ACC112 (cell line): ENCODE measurements at regions not wholly inside any gene's neighbourhood (a gene's known extent, or its start where the extent isn't known, plus 50 kb on each side); places are given as distances from the start of the nearest gene placed in this dataset.

Source experiments
- H2AFZ ChIP-seq: fragments of 200-600 bp; sonication (generic); one replicate; pipeline ENCODE4 v1.6.0; 2017; ENCODE audit warnings: antibody characterized with exemption, low read length; ENCODE audit not compliant: unreplicated experiment
- H3K27ac ChIP-seq: fragments of 200-600 bp; sonication (generic); 2 replicates; pipeline ENCODE4 v1.5.1; 2014; ENCODE audit warnings: low read depth, mild to moderate bottlenecking, antibody characterized with exemption, low read length, moderate library complexity
- H3K27me3 ChIP-seq: fragments of 200-600 bp; sonication (generic); 2 replicates; pipeline ENCODE4 v1.6.1; 2014; ENCODE audit warnings: mild to moderate bottlenecking, antibody characterized with exemption, low read length, moderate library complexity, mixed read lengths; ENCODE audit not compliant: insufficient read depth
- H3K36me3 ChIP-seq: fragments of 200-600 bp; sonication (generic); 2 replicates; pipeline ENCODE4 v1.6.1; 2016; ENCODE audit warnings: mild to moderate bottlenecking, antibody characterized with exemption, low read length, moderate library complexity, mixed read lengths; ENCODE audit not compliant: insufficient read depth
- H3K4me1 ChIP-seq: fragments of 200-600 bp; sonication (generic); one replicate; pipeline ENCODE4 v1.6.1; 2016; ENCODE audit warnings: low read length, mixed read lengths; ENCODE audit not compliant: insufficient read depth, unreplicated experiment, control insufficient read depth
- H3K4me3 ChIP-seq: fragments of 200-600 bp; sonication (generic); 2 replicates; pipeline ENCODE4 v1.5.1; 2014; ENCODE audit warnings: mild to moderate bottlenecking, low read depth, low read length
- H3K79me2 ChIP-seq: fragments of 200-600 bp; sonication (generic); one replicate; pipeline ENCODE4 v1.6.0; 2016; ENCODE audit warnings: low read length; ENCODE audit not compliant: control insufficient read depth, unreplicated experiment, insufficient read depth

DNA sequence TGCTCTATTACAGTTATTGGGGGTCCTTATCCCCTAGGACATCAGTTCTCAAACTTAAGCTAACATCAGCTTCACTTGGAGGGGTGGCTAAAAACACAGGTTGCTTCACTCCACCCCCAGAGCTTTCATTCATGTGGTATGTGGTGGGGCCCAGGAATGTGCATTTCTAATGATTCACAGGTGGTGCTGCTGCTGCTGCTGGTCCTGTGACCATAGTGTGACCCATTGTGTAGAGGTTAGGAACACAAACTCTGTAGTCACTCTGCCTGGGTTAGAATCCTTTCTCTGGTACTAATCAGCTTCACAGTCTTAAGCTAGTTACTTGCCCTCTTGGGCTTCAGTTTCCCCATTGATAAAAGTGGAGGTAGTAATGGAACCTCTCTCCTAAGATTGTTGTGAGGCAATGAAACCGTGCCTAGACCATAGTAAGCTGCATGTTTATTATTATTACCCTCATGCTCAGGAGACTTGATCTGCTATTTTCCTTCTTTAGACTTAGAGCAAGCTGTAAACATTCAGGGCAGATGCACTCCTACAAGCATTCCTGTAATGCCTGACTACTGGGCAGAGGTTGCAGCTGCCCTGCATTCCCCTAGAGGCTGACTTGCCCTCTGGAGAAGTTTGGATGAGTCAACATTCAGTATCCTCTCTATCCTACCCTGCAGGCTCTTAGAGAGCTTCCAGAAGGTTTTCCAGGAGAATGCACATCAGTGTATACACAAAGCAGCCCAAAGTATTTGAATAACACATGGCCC lies 94.1 kb upstream of the ACSL4 start:
- peaks cover 37% of the 10 kb centered on the region for H3K4me1 ChIP-seq
- no peaks in the 10 kb centered on the region for H3K36me3 ChIP-seq
- no peak overlapping the region for H2AFZ ChIP-seq
- H3K4me3 ChIP-seq = no peak overlapping the region
- H3K79me2 ChIP-seq = no peaks in the 10 kb centered on the region
- peak overlapping the region; percentile 55 for H3K27ac ChIP-seq
- no peaks in the 10 kb centered on the region for H3K27me3 ChIP-seq

DNA sequence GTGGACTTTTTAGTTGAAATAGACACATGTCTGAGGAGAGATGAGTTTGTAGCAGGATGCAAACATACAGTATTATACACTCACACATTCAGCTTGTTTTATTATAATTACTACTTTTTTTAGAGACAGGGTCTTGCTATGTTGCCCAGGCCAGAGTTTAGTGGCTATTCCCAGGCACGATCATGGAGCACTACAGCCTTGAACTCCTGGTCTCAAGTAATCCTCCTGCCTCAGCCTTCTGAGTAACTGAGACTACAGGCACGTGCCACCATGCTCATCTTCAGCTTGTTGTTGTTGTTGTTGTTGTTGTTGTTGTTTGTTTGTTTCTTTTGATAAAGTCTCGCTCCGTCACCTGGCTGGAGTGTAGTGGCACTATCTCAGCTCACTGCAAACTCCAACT lies 94.7 kb upstream of the ACSL4 start:
- no peaks in the 10 kb centered on the region for H3K27me3 ChIP-seq
- H3K79me2 ChIP-seq = no peaks in the 10 kb centered on the region
- no peak overlapping the region for H2AFZ ChIP-seq
- H3K4me1 ChIP-seq = peaks cover 33% of the 10 kb centered on the region
- no peaks in the 10 kb centered on the region for H3K36me3 ChIP-seq
- H3K27ac ChIP-seq = no peak overlapping the region
- no peak overlapping the region for H3K4me3 ChIP-seq

DNA sequence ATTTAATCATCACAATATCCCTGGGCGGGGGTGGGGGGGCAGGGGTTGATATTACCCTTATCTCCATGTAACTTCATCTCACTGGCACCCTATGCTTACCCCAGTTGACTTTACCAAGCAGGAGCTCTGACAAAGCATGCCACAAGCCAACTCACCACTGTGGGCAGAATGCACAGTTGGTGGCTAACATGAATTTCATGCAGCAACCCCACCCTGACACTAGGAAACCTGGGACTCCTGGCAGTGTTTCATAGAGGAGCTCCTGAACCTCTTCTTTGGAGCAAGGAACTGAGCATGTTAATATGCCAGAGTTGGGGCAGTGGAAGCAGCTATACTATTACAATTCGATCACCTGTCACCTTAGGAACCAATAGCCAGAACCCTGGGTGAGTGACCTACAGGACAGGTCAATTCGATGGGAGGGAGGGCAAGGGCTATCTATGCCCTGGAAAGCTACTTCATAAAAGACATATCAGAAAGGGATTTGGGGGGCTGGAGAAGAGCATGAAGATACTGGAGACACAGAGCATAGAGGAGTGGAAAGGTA lies 97.2 kb upstream of the ACSL4 start:
- no peaks in the 10 kb centered on the region for H3K36me3 ChIP-seq
- H3K27me3 ChIP-seq = no peaks in the 10 kb centered on the region
- H3K79me2 ChIP-seq = no peaks in the 10 kb centered on the region
- no peak overlapping the region for H3K4me3 ChIP-seq
- peaks cover 27% of the 10 kb centered on the region for H3K4me1 ChIP-seq
- no peak overlapping the region; the same call in 1 of the 2 replicates for H3K27ac ChIP-seq
- no peak overlapping the region for H2AFZ ChIP-seq

DNA sequence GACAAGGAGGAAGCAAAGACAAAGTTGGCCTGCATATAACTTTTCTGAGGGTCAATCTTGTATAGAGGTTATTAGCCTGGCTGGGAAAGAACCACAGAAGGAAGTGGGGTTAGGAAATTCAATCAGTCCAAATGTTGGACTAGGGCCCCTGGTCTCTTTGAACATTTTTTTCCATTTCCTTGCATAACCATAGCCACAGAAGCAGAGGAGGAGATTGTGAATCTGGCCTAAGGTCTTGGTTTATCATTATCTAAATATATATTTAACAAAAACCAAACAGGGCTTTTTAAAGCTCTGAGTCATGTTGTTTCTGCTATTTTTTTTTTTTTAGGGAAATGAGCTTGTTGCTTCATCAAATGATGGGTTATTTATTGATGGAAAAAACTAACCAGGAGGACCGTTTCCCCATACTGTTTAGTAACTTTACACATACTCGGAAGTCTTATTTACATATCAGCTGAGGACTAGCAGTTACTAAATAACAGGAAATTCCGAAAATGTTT lies 97.7 kb upstream of the ACSL4 start:
- no peak overlapping the region for H3K4me3 ChIP-seq
- H3K79me2 ChIP-seq = no peaks in the 10 kb centered on the region
- H3K27ac ChIP-seq = peak overlapping the region; percentile 19
- no peaks in the 10 kb centered on the region for H3K27me3 ChIP-seq
- peaks cover 27% of the 10 kb centered on the region for H3K4me1 ChIP-seq
- H3K36me3 ChIP-seq = no peaks in the 10 kb centered on the region
- H2AFZ ChIP-seq = no peak overlapping the region

DNA sequence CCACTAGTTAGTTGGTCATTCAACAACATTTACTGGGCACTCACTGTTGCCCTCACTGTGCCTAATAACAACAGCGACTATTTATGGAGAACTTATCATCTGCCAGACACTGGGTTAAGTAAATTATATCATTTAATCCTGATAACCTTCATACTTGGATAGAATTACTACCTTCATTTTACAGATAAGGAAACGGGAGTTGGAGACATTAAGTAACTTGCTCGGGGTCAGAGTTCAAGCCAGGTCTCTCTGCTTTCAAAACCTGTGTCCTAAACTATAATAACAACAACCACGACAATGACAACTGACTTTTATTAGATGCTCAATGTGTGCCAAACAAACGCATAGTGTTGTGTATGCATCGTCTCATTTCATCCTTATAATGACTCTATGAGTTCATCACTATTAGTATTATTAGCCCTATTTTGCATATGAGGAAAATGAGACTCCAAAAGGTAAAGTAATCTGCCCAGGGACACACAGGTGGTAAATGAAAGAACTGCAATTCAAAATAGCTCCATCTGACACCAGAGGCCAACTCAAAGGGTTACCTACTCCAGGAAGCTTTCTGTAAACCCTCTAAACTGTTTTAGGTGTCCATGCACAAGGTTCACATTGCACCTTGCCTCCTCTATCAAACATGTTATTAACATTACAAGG lies 98.4 kb upstream of the ACSL4 start:
- Histone ChIP-seq H3K36me3 (no peaks in the 10 kb centered on the region), H3K79me2 (no peaks in the 10 kb centered on the region), H3K27ac (peak overlapping the region; percentile 19; the same call in 1 of the 2 replicates), H3K27me3 (no peaks in the 10 kb centered on the region), H3K4me1 (peaks cover 27% of the 10 kb centered on the region), H2AFZ (no peak overlapping the region), H3K4me3 (no peak overlapping the region)

DNA sequence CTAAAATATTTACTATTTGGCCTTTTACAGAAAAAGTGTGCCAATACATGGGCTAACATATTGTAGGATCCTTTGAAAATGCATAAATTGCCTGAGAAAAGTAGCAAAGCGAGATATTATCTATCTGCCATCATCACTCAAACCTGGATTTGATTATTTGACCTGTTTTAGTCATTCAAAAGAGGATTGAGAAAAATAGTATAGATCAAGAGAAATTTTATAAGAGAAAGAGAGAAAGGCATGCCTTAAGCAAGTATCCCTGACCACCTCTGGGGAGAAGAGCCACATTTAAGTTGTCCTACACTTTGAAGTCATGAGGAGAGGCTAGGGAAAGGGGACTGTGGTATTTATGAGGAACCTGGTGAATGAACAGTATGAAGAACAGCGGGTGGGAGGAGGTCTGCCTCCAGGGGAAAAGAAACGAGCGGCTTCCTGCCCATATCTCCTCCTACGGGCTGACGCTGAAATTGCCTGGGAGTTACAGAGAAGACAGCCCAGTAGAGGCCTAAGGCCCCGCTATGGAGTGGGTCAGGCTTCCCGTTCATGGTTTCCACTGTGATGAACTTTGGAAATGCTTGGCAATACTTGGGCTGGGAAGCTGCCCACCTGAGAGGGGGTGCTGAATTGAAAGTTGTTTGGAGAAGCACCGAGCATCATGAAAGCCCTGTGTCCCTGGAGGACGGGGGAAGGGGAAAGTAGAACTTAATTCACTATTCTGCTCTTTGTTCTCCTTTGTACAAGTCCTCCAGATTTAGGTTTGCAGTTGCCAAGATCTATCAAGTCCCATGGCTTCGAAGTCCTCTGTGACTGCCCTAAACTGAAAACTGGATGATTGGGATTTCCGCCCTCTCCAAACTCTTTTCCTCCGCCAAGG lies 106.9 kb upstream of the ACSL4 start:
- Histone ChIP-seq H3K79me2 (no peaks in the 10 kb centered on the region), H3K27ac (peak overlapping the region; percentile 84), H3K27me3 (no peaks in the 10 kb centered on the region), H3K36me3 (no peaks in the 10 kb centered on the region), H3K4me3 (peak overlapping the region; percentile 33), H3K4me1 (peaks cover 23% of the 10 kb centered on the region), H2AFZ (peak overlapping the region; percentile 61)

DNA sequence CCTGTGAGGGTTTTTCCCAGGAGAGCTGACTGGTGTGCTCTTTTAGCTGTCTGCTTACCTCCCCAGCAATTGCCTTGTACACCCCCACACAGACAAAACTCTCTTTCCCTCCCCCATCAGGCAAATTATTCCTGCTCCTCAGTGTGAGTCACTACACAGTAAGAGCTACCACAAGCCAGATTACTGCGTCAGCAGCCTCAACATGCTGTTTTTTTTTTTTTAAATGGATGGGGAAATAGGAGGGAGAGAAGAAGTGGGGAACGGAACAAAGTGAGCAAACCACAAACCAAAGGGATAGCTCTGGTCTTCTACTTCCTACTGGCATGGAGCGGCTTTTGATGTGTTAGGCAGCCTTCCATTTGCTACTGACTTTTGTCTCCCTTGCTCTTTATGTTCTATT lies 107.5 kb upstream of the ACSL4 start:
- Histone ChIP-seq H3K79me2 (no peaks in the 10 kb centered on the region), H3K27me3 (no peaks in the 10 kb centered on the region), H3K36me3 (no peaks in the 10 kb centered on the region), H2AFZ (peak overlapping the region; percentile 61), H3K4me1 (peaks cover 23% of the 10 kb centered on the region), H3K27ac (peak overlapping the region; percentile 84), H3K4me3 (peak overlapping the region; percentile 33; the same call in 1 of the 2 replicates)

DNA sequence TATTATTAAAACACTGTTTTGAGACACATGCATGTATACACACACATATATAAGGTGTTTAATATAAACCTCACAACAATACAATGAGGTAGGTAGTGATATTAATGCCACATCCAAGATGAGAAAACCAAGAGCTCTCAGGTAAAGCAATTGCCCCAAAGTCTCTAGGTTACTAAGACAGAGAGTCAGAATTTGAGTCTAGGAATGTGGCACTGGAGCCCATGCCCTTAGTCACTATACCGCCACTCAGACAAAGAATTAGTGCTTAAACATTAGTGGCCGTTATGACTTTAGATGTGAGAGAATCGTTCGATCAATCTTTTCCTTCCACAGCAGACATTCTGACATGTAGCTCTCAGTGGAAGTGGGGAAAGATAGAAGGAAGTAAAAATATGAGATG lies 108.2 kb upstream of the ACSL4 start:
- Histone ChIP-seq H3K27me3 (no peaks in the 10 kb centered on the region), H3K27ac (peak overlapping the region; percentile 84), H2AFZ (no peak overlapping the region), H3K36me3 (no peaks in the 10 kb centered on the region), H3K4me1 (peaks cover 23% of the 10 kb centered on the region), H3K4me3 (no peak overlapping the region), H3K79me2 (no peaks in the 10 kb centered on the region)

DNA sequence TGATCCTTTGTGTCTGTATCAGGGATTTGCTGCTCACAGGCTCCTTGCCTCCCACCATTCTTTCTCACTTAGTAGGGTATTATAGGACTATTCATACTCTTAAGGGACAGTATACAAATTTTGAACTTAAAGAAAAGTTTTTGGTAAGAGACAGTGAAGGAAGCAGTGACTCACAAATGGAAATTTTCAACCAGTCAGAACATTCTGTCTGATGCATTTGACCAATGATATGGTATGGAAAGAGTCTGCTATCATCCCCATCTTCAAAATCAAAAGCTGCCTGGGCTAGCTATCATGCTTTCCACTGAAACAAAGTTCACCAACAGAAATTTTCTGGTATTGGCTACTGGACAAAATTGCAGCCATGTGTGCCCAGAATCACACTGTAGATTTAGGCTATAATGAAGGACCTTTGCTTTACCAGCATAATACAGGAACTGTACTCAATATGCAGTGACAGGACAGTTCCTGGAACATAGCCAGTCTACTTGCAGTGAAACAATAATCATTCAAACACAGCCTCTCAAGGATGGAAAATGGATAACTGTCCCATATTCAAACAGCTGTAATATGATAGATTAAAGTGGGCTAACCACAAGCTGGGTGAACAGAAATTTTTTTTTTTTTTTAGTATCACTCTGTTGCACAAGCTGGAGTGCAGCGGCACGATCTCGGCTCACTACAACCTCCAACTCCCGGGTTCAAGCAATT lies 109.0 kb upstream of the ACSL4 start:
- Histone ChIP-seq H3K27me3 (no peaks in the 10 kb centered on the region), H3K27ac (peak overlapping the region; percentile 84)

DNA sequence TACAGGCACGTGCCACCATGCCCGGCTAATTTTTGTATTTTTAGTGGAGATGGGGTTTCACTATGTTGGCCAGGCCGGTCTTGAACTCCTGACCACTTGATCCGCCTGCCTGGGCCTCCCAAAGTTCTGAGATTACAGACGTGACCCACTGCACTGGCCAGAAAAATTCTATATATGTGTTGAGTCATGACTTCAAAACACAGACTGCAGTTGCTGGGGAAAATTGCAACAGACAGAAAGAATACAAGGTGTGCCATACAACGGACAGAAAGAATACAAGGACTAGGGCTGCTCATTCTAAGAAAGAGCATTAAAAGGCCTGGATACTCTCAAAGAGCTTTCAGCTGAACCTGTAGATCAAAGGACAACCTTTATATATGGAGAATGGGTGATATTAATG lies 109.6 kb upstream of the ACSL4 start:
- Histone ChIP-seq H3K4me3 (no peak overlapping the region), H3K79me2 (no peaks in the 10 kb centered on the region), H3K36me3 (no peaks in the 10 kb centered on the region), H2AFZ (no peak overlapping the region), H3K27me3 (no peaks in the 10 kb centered on the region), H3K4me1 (peaks cover 36% of the 10 kb centered on the region), H3K27ac (no peak overlapping the region)

More for the DNA sequence above, 109.0 kb upstream of the ACSL4 start:
- Histone ChIP-seq H3K79me2 (no peaks in the 10 kb centered on the region), H3K36me3 (no peaks in the 10 kb centered on the region), H3K4me3 (no peak overlapping the region), H2AFZ (no peak overlapping the region), H3K4me1 (peaks cover 30% of the 10 kb centered on the region)
